SK-N-SH (cell line): ENCODE measurements at regions not wholly inside any gene's neighbourhood (a gene's known extent, or its start where the extent isn't known, plus 50 kb on each side); places are given as distances from the start of the nearest gene placed in this dataset.

Source experiments
- CTCF ChIA-PET: fragments of 300-600, 350-600 bp; formaldehyde crosslinking; extraction: SDS; loops from one replicate; lab custom pipeline; 2021; lab: Yijun Ruan, JAX
- POLR2A ChIA-PET: fragments of 350-600 bp; sonication (Branson Sonifier 250); formaldehyde crosslinking; extraction: SDS; loops from one replicate; lab custom pipeline; 2020; ENCODE audit warnings: antibody characterized with exemption, inconsistent platforms; lab: Yijun Ruan, JAX
- DNase-seq: peaks from one replicate; pipeline ENCODE4 v3.0.0; 2012
- H2AFZ ChIP-seq: fragments of 200-600 bp; sonication (generic); 2 replicates; pipeline ENCODE4 v1.8.1; 2016; ENCODE audit warnings: antibody characterized with exemption, mild to moderate bottlenecking, low read depth
- H3F3A ChIP-seq: fragments of 200-600 bp; sonication (generic); replicated peaks from 2 replicates; pipeline ENCODE3; 2016; ENCODE audit warnings: antibody characterized with exemption, mild to moderate bottlenecking; ENCODE audit not compliant: insufficient read depth
- H3K27ac ChIP-seq, 2 experiments: fragments of 200-500 bp in 1 of 2; fragments of 200-600 bp in 1 of 2; sonication (Bioruptor generic) in 1 of 2; sonication (generic), shearing (Covaris generic) in 1 of 2; 2 replicates each; pipeline versions ENCODE4 v1.5.1 to v1.6.1; 2014 to 2016; ENCODE audit warnings: low read depth in 2 of 2, inconsistent platforms in 1 of 2, low read length in 1 of 2, mild to moderate bottlenecking in 1 of 2, mixed read lengths in 1 of 2
- H3K27me3 ChIP-seq: fragments of 200-600 bp; sonication (generic), shearing (Covaris generic); 2 replicates; pipeline ENCODE4 v1.6.1; 2016; ENCODE audit warnings: mixed run types; ENCODE audit not compliant: insufficient read depth
- H3K36me3 ChIP-seq, 2 experiments: fragments of 200-500 bp in 1 of 2; fragments of 200-600 bp in 1 of 2; sonication (Bioruptor generic) in 1 of 2; sonication (generic) in 1 of 2; replicated peaks in 1 of 2; 2 replicates each; pipeline versions ENCODE3 to v1.5.1; 2014 to 2016; ENCODE audit warnings: low read length in 1 of 2, mild to moderate bottlenecking in 1 of 2; ENCODE audit not compliant: insufficient read depth in 2 of 2, control insufficient read depth in 1 of 2
- H3K4me1 ChIP-seq, 2 experiments: fragments of 200-500 bp in 1 of 2; fragments of 200-600 bp in 1 of 2; sonication (Bioruptor generic) in 1 of 2; sonication (generic), shearing (Covaris generic) in 1 of 2; 2 replicates each; pipeline versions ENCODE4 v1.5.1 to v1.6.1; 2014 to 2016; ENCODE audit warnings: low read depth in 1 of 2, low read length in 1 of 2, mixed run types in 1 of 2; ENCODE audit not compliant: insufficient read depth in 2 of 2, control insufficient read depth in 1 of 2
- H3K4me2 ChIP-seq: fragments of 200-600 bp; sonication (generic), shearing (Covaris generic); 2 replicates; pipeline ENCODE4 v1.6.1; 2017; ENCODE audit warnings: mixed run types
- H3K4me3 ChIP-seq, 2 experiments: fragments of 200-500 bp in 1 of 2; fragments of 200-600 bp in 1 of 2; sonication (Bioruptor generic) in 1 of 2; sonication (generic), shearing (Covaris generic) in 1 of 2; 2 replicates each; pipeline versions ENCODE4 v1.5.1 to v1.8.1; 2014 to 2016; ENCODE audit warnings: low read depth in 2 of 2, inconsistent platforms in 1 of 2, low read length in 1 of 2, mild to moderate bottlenecking in 1 of 2, mixed read lengths in 1 of 2, moderate library complexity in 1 of 2
- H3K79me2 ChIP-seq: fragments of 200-600 bp; sonication (generic); 2 replicates; pipeline ENCODE4 v1.8.1; 2017; ENCODE audit warnings: mild to moderate bottlenecking; ENCODE audit not compliant: insufficient read depth
- H3K9ac ChIP-seq: fragments of 200-600 bp; sonication (generic); 2 replicates; pipeline ENCODE4 v1.6.1; 2017; ENCODE audit warnings: mixed run types
- H3K9me2 ChIP-seq: fragments of 200-600 bp; sonication (generic); 2 replicates; pipeline ENCODE4 v1.6.1; 2017; ENCODE audit warnings: mixed run types
- H3K9me3 ChIP-seq: fragments of 200-600 bp; sonication (generic); 2 replicates; pipeline ENCODE4 v1.6.1; 2017; ENCODE audit warnings: mixed run types, mild to moderate bottlenecking, moderate library complexity
- H4K20me1 ChIP-seq: fragments of 200-600 bp; sonication (generic); 2 replicates; pipeline ENCODE4 v1.6.1; 2017; ENCODE audit warnings: mild to moderate bottlenecking, mixed run types; ENCODE audit not compliant: insufficient read depth
- CHD2 ChIP-seq: fragments of 150-350 bp; IDR thresholded peaks from 2 replicates; pipeline ENCODE4 v1.6.1; 2018; ENCODE audit warnings: low read length; ENCODE audit not compliant: partially characterized antibody
- ELF1 ChIP-seq: IDR thresholded peaks from 2 replicates; pipeline ENCODE4 v1.4.0; 2012
- FOXM1 ChIP-seq: IDR thresholded peaks from 2 replicates; pipeline ENCODE4 v1.4.0; 2012; ENCODE audit warnings: low read depth, mild to moderate bottlenecking
- GABPA ChIP-seq: IDR thresholded peaks from 2 replicates; pipeline ENCODE4 v1.4.0; 2012; ENCODE audit warnings: low read depth, mild to moderate bottlenecking
- JUND ChIP-seq: IDR thresholded peaks from 2 replicates; pipeline ENCODE4 v1.4.0; 2012
- MEF2A ChIP-seq: IDR thresholded peaks from 2 replicates; pipeline ENCODE4 v1.4.0; 2012; ENCODE audit warnings: low read depth, borderline replicate concordance
- NFIC ChIP-seq: IDR thresholded peaks from 2 replicates; pipeline ENCODE4 v1.4.0; 2012; ENCODE audit warnings: borderline replicate concordance
- NRF1 ChIP-seq: IDR thresholded peaks from 2 replicates; pipeline ENCODE4 v1.6.1; 2012; ENCODE audit warnings: low read depth, mild to moderate bottlenecking, low read length
- POLR2AphosphoS5 ChIP-seq: IDR thresholded peaks from 2 replicates; pipeline ENCODE4 v1.6.1; 2012; ENCODE audit warnings: low read depth, low read length
- RCOR1 ChIP-seq: fragments of 150-350 bp; IDR thresholded peaks from 2 replicates; pipeline ENCODE4 v1.6.1; 2017; ENCODE audit warnings: antibody characterized with exemption, low read length
- RFX5 ChIP-seq: IDR thresholded peaks from 2 replicates; pipeline ENCODE4 v1.6.1; 2012; ENCODE audit warnings: mild to moderate bottlenecking, improper control_type of control experiment, low read length
- RXRA ChIP-seq: IDR thresholded peaks from 2 replicates; pipeline ENCODE4 v1.4.0; 2012; ENCODE audit warnings: low read depth, mild to moderate bottlenecking, borderline replicate concordance
- TAF1 ChIP-seq: IDR thresholded peaks from 2 replicates; pipeline ENCODE4 v1.6.1; 2012; ENCODE audit warnings: low read depth, mild to moderate bottlenecking, low read length, moderate library complexity, borderline replicate concordance
- TCF12 ChIP-seq: IDR thresholded peaks from 2 replicates; pipeline ENCODE4 v1.4.0; 2012
- TEAD4 ChIP-seq: IDR thresholded peaks from 2 replicates; pipeline ENCODE4 v1.4.0; 2012; ENCODE audit warnings: mild to moderate bottlenecking, borderline replicate concordance; ENCODE audit not compliant: insufficient read depth
- WGBS: methylation state at CpG from one replicate; pipeline ENCODE4 v1.1.6; 2017; ENCODE audit warnings: low lambda C conversion rate; 5-methylcytosine and 5-hydroxymethylcytosine counted together
- TF ChIP-seq, protein P1 (sequence below): IDR thresholded peaks from 2 replicates; pipeline ENCODE4 v1.4.0; 2012; ENCODE audit warnings: low read depth, borderline replicate concordance
- TF ChIP-seq, protein P2 (sequence below): IDR thresholded peaks from 2 replicates; pipeline ENCODE4 v1.6.1; 2012; ENCODE audit warnings: mild to moderate bottlenecking, low read depth, low read length, moderate library complexity
- TF ChIP-seq, protein P3 (sequence below): IDR thresholded peaks from 2 replicates; pipeline ENCODE4 v1.4.0; 2012; ENCODE audit warnings: low read depth, borderline replicate concordance
- TF ChIP-seq, protein P4 (sequence below): fragments of 150-350 bp; IDR thresholded peaks from 2 replicates; pipeline ENCODE4 v1.6.1; 2016; ENCODE audit warnings: mild to moderate bottlenecking, low read depth, low read length

DNA sequence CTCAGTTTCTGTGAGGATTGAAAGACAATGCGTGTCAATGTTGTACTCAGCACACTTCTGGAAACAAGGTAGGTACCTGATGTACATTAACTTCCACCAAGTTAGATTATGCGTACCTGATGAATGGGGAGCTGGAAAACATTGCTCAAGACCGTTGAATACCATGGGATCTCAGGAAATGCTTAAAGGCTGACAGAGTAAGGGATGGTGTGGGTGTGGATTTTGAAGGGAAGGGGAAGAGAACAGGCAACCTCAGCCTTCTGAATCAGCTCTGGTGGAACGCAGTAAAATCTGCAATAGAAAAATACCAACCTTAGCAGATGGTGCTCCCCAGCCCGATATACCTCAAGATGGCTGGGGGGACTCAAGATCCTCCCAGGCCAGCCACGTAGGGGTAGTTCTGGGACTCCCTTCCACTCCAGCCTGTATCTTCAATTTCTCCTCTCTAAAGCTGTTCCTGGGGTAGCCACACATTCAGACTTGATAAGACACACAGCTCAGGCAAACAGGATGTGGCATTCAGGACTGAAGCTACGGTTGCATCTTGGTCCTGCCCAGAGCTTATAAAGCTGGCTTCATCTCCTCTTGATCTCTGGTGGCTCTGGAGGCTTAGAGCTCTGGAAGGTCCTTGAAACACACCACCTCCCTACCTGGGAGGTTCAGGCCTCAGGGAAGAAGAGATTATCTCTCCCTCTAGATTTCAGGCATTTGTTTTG lies 111.8 kb downstream of the CTNND1 start (continued):
- TF ChIP-seq RCOR1 (no peak), MEF2A (no peak), NFIC (no peak), TCF12 (no peak), JUND (no peak)
- TF ChIP-seq, all 33 proteins: peak for 0

DNA sequence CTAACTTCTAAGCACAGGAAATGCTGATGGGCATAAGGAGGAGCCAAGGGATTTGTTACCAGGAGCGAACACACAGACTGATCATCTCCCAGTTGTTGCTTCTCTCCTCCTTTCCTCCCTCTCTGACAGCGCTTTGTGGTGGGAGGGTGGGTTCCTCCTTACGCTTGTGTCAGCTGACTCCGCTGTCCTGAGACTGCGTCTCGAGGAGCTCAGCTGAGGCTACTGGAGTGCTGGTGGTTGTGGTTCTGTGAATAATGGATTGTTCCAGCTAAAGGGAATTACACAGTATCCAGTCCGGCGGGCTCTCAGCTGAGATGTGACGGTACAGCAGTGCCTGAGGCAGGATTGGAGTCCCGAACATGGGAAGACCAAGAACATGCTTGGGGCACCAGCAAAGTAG lies 113.4 kb downstream of the CTNND1 start:
- no peak for DNase-seq
- no peaks in the 10 kb centered on the region for H3K9me3 ChIP-seq
- TF ChIP-seq, protein P1, sequence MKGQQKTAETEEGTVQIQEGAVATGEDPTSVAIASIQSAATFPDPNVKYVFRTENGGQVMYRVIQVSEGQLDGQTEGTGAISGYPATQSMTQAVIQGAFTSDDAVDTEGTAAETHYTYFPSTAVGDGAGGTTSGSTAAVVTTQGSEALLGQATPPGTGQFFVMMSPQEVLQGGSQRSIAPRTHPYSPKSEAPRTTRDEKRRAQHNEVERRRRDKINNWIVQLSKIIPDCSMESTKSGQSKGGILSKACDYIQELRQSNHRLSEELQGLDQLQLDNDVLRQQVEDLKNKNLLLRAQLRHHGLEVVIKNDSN: no peak
- TF ChIP-seq RXRA: no peak
- TF ChIP-seq, protein P2, sequence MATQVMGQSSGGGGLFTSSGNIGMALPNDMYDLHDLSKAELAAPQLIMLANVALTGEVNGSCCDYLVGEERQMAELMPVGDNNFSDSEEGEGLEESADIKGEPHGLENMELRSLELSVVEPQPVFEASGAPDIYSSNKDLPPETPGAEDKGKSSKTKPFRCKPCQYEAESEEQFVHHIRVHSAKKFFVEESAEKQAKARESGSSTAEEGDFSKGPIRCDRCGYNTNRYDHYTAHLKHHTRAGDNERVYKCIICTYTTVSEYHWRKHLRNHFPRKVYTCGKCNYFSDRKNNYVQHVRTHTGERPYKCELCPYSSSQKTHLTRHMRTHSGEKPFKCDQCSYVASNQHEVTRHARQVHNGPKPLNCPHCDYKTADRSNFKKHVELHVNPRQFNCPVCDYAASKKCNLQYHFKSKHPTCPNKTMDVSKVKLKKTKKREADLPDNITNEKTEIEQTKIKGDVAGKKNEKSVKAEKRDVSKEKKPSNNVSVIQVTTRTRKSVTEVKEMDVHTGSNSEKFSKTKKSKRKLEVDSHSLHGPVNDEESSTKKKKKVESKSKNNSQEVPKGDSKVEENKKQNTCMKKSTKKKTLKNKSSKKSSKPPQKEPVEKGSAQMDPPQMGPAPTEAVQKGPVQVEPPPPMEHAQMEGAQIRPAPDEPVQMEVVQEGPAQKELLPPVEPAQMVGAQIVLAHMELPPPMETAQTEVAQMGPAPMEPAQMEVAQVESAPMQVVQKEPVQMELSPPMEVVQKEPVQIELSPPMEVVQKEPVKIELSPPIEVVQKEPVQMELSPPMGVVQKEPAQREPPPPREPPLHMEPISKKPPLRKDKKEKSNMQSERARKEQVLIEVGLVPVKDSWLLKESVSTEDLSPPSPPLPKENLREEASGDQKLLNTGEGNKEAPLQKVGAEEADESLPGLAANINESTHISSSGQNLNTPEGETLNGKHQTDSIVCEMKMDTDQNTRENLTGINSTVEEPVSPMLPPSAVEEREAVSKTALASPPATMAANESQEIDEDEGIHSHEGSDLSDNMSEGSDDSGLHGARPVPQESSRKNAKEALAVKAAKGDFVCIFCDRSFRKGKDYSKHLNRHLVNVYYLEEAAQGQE: no peak
- TF ChIP-seq ELF1: no peak
- TF ChIP-seq CHD2: no peak
- TF ChIP-seq NRF1: no peak
- TF ChIP-seq, protein P3, sequence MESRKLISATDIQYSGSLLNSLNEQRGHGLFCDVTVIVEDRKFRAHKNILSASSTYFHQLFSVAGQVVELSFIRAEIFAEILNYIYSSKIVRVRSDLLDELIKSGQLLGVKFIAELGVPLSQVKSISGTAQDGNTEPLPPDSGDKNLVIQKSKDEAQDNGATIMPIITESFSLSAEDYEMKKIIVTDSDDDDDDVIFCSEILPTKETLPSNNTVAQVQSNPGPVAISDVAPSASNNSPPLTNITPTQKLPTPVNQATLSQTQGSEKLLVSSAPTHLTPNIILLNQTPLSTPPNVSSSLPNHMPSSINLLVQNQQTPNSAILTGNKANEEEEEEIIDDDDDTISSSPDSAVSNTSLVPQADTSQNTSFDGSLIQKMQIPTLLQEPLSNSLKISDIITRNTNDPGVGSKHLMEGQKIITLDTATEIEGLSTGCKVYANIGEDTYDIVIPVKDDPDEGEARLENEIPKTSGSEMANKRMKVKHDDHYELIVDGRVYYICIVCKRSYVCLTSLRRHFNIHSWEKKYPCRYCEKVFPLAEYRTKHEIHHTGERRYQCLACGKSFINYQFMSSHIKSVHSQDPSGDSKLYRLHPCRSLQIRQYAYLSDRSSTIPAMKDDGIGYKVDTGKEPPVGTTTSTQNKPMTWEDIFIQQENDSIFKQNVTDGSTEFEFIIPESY: no peak
- no peak for TF ChIP-seq GABPA
- TF ChIP-seq POLR2AphosphoS5: no peak
- no peak for TF ChIP-seq FOXM1
- TF ChIP-seq TAF1: no peak
- no peak for TF ChIP-seq RCOR1
- no peak for TF ChIP-seq RFX5
- no peak for TF ChIP-seq TEAD4
- TF ChIP-seq, protein P4, sequence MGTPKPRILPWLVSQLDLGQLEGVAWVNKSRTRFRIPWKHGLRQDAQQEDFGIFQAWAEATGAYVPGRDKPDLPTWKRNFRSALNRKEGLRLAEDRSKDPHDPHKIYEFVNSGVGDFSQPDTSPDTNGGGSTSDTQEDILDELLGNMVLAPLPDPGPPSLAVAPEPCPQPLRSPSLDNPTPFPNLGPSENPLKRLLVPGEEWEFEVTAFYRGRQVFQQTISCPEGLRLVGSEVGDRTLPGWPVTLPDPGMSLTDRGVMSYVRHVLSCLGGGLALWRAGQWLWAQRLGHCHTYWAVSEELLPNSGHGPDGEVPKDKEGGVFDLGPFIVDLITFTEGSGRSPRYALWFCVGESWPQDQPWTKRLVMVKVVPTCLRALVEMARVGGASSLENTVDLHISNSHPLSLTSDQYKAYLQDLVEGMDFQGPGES: no peak
- H4K20me1 ChIP-seq: no peaks in the 10 kb centered on the region
- no peak overlapping the region for H3K9ac ChIP-seq
- H3K79me2 ChIP-seq: no peaks in the 10 kb centered on the region
- H3K4me3 ChIP-seq: no peak overlapping the region; a peak in 1 of 4 replicates
- H3K4me1 ChIP-seq: no peaks in the 10 kb centered on the region; a peak in 1 of 4 replicates
- ChIA-PET CTCF (no interaction called here), POLR2A (no interaction called here)
- H3K36me3 ChIP-seq: no peaks in the 10 kb centered on the region
- no peak overlapping the region for H3K27ac ChIP-seq
- 9% methylated on average over 10 of the region's 10 CpGs for WGBS
- peaks cover 14% of the 10 kb centered on the region; the same call in 1 of the 2 replicates for H3K27me3 ChIP-seq
- no peak overlapping the region for H3K4me2 ChIP-seq
- no peaks in the 10 kb centered on the region for H3K9me2 ChIP-seq
- no peaks in the 10 kb centered on the region for H3F3A ChIP-seq
- H2AFZ ChIP-seq: peak overlapping the region; percentile 16; the same call in 1 of the 2 replicates
